OCI-LY7 (cell line): ENCODE measurements at regions not wholly inside any gene's neighbourhood (a gene's known extent, or its start where the extent isn't known, plus 50 kb on each side); places are given as distances from the start of the nearest gene placed in this dataset.

Source experiments
- BruUV-seq: library from RNA; stranded (reverse); fragments of 400-500 nt; replicated peaks from 2 replicates; lab custom pipeline; 2021; lab: Mats Ljungman, UMichigan
- CTCF ChIA-PET: fragments of 300-600 bp; sonication (Branson Sonifier 250); formaldehyde crosslinking; loops from one replicate; lab custom pipeline; 2022; ENCODE audit warnings: antibody characterized with exemption; ENCODE audit not compliant: unreplicated experiment; lab: Charles Lee
- POLR2A ChIA-PET: fragments of 300-600 bp; sonication (Branson Sonifier 250); formaldehyde crosslinking; loops from one replicate; lab custom pipeline; 2022; ENCODE audit warnings: antibody characterized with exemption; lab: Charles Lee
- DNase-seq: peaks from one replicate; pipeline ENCODE4 v3.0.0-alpha.2; 2015; ENCODE audit warnings: low spot score
- H2AFZ ChIP-seq: fragments of 200-600 bp; sonication (generic), shearing (Covaris generic); 2 replicates; pipeline ENCODE4 v1.6.1; 2014; ENCODE audit warnings: mild to moderate bottlenecking, antibody characterized with exemption, low read length, moderate library complexity
- H3K27ac ChIP-seq: fragments of 200-600 bp; sonication (generic); 2 replicates; pipeline ENCODE4 v1.5.1; 2014; ENCODE audit warnings: mixed run types, low read depth, mild to moderate bottlenecking, moderate library complexity, low read length, inconsistent platforms; ENCODE audit not compliant: poor library complexity, severe bottlenecking
- H3K36me3 ChIP-seq: fragments of 200-600 bp; sonication (generic); 2 replicates; pipeline ENCODE4 v1.6.1; 2014; ENCODE audit warnings: mild to moderate bottlenecking, antibody characterized with exemption, low read length, moderate library complexity, mixed read lengths; ENCODE audit not compliant: insufficient read depth
- H3K4me1 ChIP-seq: fragments of 200-600 bp; sonication (generic); 2 replicates; pipeline ENCODE4 v1.5.1; 2014; ENCODE audit warnings: mild to moderate bottlenecking, low read length; ENCODE audit not compliant: insufficient read depth, poor library complexity, severe bottlenecking
- H3K4me2 ChIP-seq: fragments of 200-600 bp; sonication (generic); 2 replicates; pipeline ENCODE4 v1.6.1; 2014; ENCODE audit warnings: mild to moderate bottlenecking, low read length
- H3K4me3 ChIP-seq: fragments of 200-600 bp; sonication (generic); 2 replicates; pipeline ENCODE4 v1.5.1; 2014; ENCODE audit warnings: mild to moderate bottlenecking, low read depth, low read length; ENCODE audit not compliant: poor library complexity, severe bottlenecking
- H3K79me2 ChIP-seq: fragments of 200-600 bp; sonication (generic); 2 replicates; pipeline ENCODE4 v1.6.1; 2016; ENCODE audit warnings: low read depth, mild to moderate bottlenecking, low read length, moderate library complexity, mixed read lengths; ENCODE audit not compliant: insufficient read depth
- H3K9me2 ChIP-seq: fragments of 200-600 bp; sonication (generic); 2 replicates; pipeline ENCODE4 v1.6.1; 2016; ENCODE audit warnings: mild to moderate bottlenecking, low read length, mixed read lengths; ENCODE audit not compliant: insufficient read depth
- H3K9me3 ChIP-seq: fragments of 200-600 bp; sonication (generic); 2 replicates; pipeline ENCODE4 v1.6.1; 2014; ENCODE audit warnings: mild to moderate bottlenecking, mixed run types, low read length, mixed read lengths
- H4K20me1 ChIP-seq: fragments of 200-600 bp; sonication (generic); 2 replicates; pipeline ENCODE4 v1.6.1; 2014; ENCODE audit warnings: mild to moderate bottlenecking, antibody characterized with exemption, low read length, moderate library complexity, mixed read lengths; ENCODE audit not compliant: insufficient read depth
- EZH2phosphoT487 ChIP-seq: fragments of 200-600 bp; sonication (generic); IDR thresholded peaks from 2 replicates; pipeline ENCODE4 v1.6.1; 2018; ENCODE audit warnings: low read depth, borderline replicate concordance, mild to moderate bottlenecking, mixed run types, antibody characterized with exemption, low read length, moderate library complexity, mixed read lengths
- intact Hi-C: fragments of 100-400 bp; cut with micrococcal nuclease; formaldehyde crosslinking; loops from one replicate; pipeline ENCODE4 v1.10.0; 2022; ENCODE audit not compliant: unreplicated experiment
- TF ChIP-seq, protein P1 (sequence below): fragments of 200-600 bp; sonication (generic); conservative IDR thresholded peaks from 2 replicates; pipeline ENCODE4 v1.5.1; 2014; ENCODE audit warnings: mild to moderate bottlenecking, antibody characterized with exemption, low read length, moderate library complexity, mixed read lengths

DNA sequence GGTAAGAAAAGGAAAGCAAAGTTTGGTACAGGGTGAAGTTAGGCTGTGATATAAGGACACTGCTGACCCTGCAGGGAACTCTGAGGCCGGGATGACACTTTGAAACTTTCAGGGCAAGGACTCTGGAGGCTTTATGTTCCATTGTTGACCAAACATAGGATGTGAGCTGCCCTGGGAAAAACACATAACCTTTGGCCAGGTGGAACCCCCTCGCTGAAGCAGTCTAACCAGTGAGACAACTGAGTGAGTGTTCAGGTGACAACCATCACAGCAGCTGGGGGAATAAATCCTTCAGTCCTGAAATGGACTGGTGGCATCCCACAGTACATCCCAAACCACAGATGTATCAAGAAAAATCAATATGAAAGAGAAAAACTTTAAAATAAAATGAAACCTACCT is 280.9 kb upstream of the CDH2 start:
- H3K27ac ChIP-seq: no peak overlapping the region
- DNase-seq: no peak
- no peak overlapping the region for H3K4me3 ChIP-seq
- H3K4me1 ChIP-seq: no peaks in the 10 kb centered on the region
- CTCF ChIA-PET: no interaction called here
- no peaks in the 10 kb centered on the region for H3K9me2 ChIP-seq
- H2AFZ ChIP-seq: no peak overlapping the region
- no peak for TF ChIP-seq EZH2phosphoT487
- no peaks in the 10 kb centered on the region for H3K36me3 ChIP-seq
- no TSS peak for BruUV-seq
- POLR2A ChIA-PET: no interaction called here
- H3K9me3 ChIP-seq: no peaks in the 10 kb centered on the region
- intact Hi-C loops: no loop called here
- no peaks in the 10 kb centered on the region for H4K20me1 ChIP-seq
- H3K4me2 ChIP-seq: no peak overlapping the region
- H3K79me2 ChIP-seq: no peaks in the 10 kb centered on the region

DNA sequence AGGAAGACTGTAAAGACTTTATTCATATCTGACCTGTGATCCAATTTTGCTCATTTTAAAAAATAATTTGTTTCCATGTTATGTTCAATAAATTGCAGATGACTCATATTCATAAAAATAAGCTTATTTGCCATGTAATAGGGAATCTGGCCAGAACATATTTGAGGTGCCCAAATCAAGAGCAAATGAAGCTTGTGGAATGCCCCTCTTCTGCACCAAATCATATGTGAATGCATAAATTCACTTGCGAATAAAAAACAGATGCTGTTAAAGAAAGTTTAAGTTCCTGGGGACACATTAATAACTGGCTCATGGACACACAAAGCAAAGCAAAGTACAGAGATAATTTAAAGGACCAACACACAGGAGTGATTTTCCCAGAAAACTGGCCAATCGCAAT is 279.0 kb upstream of the CDH2 start:
- Histone ChIP-seq H3K79me2 (no peaks in the 10 kb centered on the region), H3K9me3 (no peaks in the 10 kb centered on the region), H3K9me2 (no peaks in the 10 kb centered on the region), H3K4me2 (no peak overlapping the region), H3K36me3 (no peaks in the 10 kb centered on the region), H3K4me3 (no peak overlapping the region), H2AFZ (no peak overlapping the region), H4K20me1 (no peaks in the 10 kb centered on the region), H3K4me1 (no peaks in the 10 kb centered on the region), H3K27ac (no peak overlapping the region)
- CTCF ChIA-PET: no interaction called here
- no peak for DNase-seq
- intact Hi-C loops: no loop called here
- TF ChIP-seq, protein P1, sequence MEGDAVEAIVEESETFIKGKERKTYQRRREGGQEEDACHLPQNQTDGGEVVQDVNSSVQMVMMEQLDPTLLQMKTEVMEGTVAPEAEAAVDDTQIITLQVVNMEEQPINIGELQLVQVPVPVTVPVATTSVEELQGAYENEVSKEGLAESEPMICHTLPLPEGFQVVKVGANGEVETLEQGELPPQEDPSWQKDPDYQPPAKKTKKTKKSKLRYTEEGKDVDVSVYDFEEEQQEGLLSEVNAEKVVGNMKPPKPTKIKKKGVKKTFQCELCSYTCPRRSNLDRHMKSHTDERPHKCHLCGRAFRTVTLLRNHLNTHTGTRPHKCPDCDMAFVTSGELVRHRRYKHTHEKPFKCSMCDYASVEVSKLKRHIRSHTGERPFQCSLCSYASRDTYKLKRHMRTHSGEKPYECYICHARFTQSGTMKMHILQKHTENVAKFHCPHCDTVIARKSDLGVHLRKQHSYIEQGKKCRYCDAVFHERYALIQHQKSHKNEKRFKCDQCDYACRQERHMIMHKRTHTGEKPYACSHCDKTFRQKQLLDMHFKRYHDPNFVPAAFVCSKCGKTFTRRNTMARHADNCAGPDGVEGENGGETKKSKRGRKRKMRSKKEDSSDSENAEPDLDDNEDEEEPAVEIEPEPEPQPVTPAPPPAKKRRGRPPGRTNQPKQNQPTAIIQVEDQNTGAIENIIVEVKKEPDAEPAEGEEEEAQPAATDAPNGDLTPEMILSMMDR: no peak
- no peak for TF ChIP-seq EZH2phosphoT487
- POLR2A ChIA-PET: interaction anchor here (1.0 kb wide), 1 partner anchor 16 kb away, joined by 4 read pairs; no protein-coding TSS in a partner anchor
- no TSS peak for BruUV-seq

- H3K27ac ChIP-seq: no peak overlapping the region
- no peaks in the 10 kb centered on the region for H3K9me2 ChIP-seq
- no TSS peak for BruUV-seq
- H3K36me3 ChIP-seq: no peaks in the 10 kb centered on the region
- H3K4me3 ChIP-seq: no peak overlapping the region
- ChIA-PET CTCF (no interaction called here), POLR2A (interaction anchor here (1.1 kb wide), 1 partner anchor 17 kb away, joined by 4 read pairs; no protein-coding TSS in a partner anchor)
- H3K4me2 ChIP-seq: no peak overlapping the region
- no peak for DNase-seq
- no peaks in the 10 kb centered on the region for H3K79me2 ChIP-seq
- H4K20me1 ChIP-seq: no peaks in the 10 kb centered on the region
- no peak overlapping the region for H2AFZ ChIP-seq
- H3K9me3 ChIP-seq: no peaks in the 10 kb centered on the region
- TF ChIP-seq, protein P1: no peak
- no peak for TF ChIP-seq EZH2phosphoT487
- intact Hi-C loops: no loop called here
- H3K4me1 ChIP-seq: no peaks in the 10 kb centered on the region
These were observed 262.9 kb upstream of the CDH2 start for GRCh38 chr18:28439870-28440269.
